CD14-positive monocyte (primary cell): ENCODE measurements at regions not wholly inside any gene's neighbourhood (a gene's known extent, or its start where the extent isn't known, plus 50 kb on each side); places are given as distances from the start of the nearest gene placed in this dataset.

Source experiments
- DNase-seq, 3 donors: peaks; one replicate each; pipeline ENCODE4 v3.0.0-alpha.2; 2011 to 2022
- H2AFZ ChIP-seq: 2 replicates; pipeline ENCODE4 v1.6.0; 2012; ENCODE audit warnings: mild to moderate bottlenecking, low read depth, low read length, inconsistent platforms; ENCODE audit not compliant: insufficient read depth, poor library complexity, severe bottlenecking
- H3K27ac ChIP-seq, 2 donors: 1 replicate in 1 of 2; 2 replicates in 1 of 2; pipeline ENCODE4 v1.5.1; 2012 to 2013; ENCODE audit warnings: low read length in 2 of 2, control low read depth in 1 of 2, inconsistent platforms in 1 of 2, low read depth in 1 of 2, mild to moderate bottlenecking in 1 of 2
- H3K27me3 ChIP-seq, 2 donors: one replicate each; pipeline versions ENCODE4 v1.6.0 to v1.6.1; 2011 to 2013; ENCODE audit warnings: low read length in 2 of 2; ENCODE audit not compliant: control insufficient read depth in 2 of 2, insufficient read depth in 2 of 2
- H3K36me3 ChIP-seq, 2 donors: replicated peaks in 1 of 2; 1 replicate in 1 of 2; 2 replicates in 1 of 2; pipeline versions ENCODE4 v1.5.1 to v1.6.1; 2012 to 2013; ENCODE audit warnings: low read length in 2 of 2, control low read depth in 1 of 2, inconsistent platforms in 1 of 2, mild to moderate bottlenecking in 1 of 2; ENCODE audit not compliant: insufficient read depth in 2 of 2, control insufficient read depth in 1 of 2
- H3K4me1 ChIP-seq, 2 donors: 1 replicate in 1 of 2; 2 replicates in 1 of 2; pipeline versions ENCODE4 v1.5.1 to v1.6.1; 2012 to 2013; ENCODE audit warnings: low read length in 2 of 2, control low read depth in 1 of 2, inconsistent platforms in 1 of 2, mild to moderate bottlenecking in 1 of 2, moderate library complexity in 1 of 2; ENCODE audit not compliant: insufficient read depth in 2 of 2, control insufficient read depth in 1 of 2
- H3K4me2 ChIP-seq: replicated peaks from 2 replicates; pipeline ENCODE3; 2012; ENCODE audit warnings: low read length, moderate library complexity, mild to moderate bottlenecking; ENCODE audit not compliant: poor library complexity, severe bottlenecking; ENCODE audit errors: extremely low read depth
- H3K4me3 ChIP-seq, 3 experiments: fragments of 200-600 bp in 1 of 3; sonication (generic) in 1 of 3; replicated peaks in 1 of 3; 1 replicate in 2 of 3; 2 replicates in 1 of 3; pipeline ENCODE4 v1.5.1; 2011 to 2013; ENCODE audit warnings: low read length in 3 of 3, mild to moderate bottlenecking in 3 of 3, control low read depth in 2 of 3, low read depth in 2 of 3, inconsistent platforms in 1 of 3, moderate library complexity in 1 of 3
- H3K79me2 ChIP-seq: 2 replicates; pipeline ENCODE4 v1.6.0; 2012; ENCODE audit warnings: mild to moderate bottlenecking, control low read depth, inconsistent platforms, low read length, moderate library complexity; ENCODE audit not compliant: insufficient read depth
- H3K9ac ChIP-seq: 2 replicates; pipeline ENCODE4 v1.6.0; 2017; ENCODE audit warnings: low read length, mild to moderate bottlenecking; ENCODE audit not compliant: insufficient read depth, poor library complexity, severe bottlenecking
- H3K9me3 ChIP-seq, 2 donors: replicated peaks in 1 of 2; 1 replicate in 1 of 2; 2 replicates in 1 of 2; pipeline versions ENCODE4 v1.5.1 to v1.6.1; 2012 to 2013; ENCODE audit warnings: low read length in 2 of 2, control low read depth in 1 of 2; ENCODE audit not compliant: control insufficient read depth in 1 of 2, insufficient read depth in 1 of 2
- H4K20me1 ChIP-seq: 2 replicates; pipeline ENCODE4 v1.6.0; 2012; ENCODE audit warnings: mild to moderate bottlenecking, low read length, control low read depth, moderate library complexity; ENCODE audit not compliant: insufficient read depth
- H3K27ac Mint-ChIP-seq, 7 donors: one replicate each; pipeline ENCODE4 v1.8.0; 2020; ENCODE audit warnings: mild to moderate bottlenecking in 7 of 7, mixed read lengths in 7 of 7, moderate library complexity in 6 of 7, inconsistent platforms in 2 of 7
- H3K27me3 Mint-ChIP-seq, 3 donors: one replicate each; pipeline ENCODE4 v1.8.0; 2021 to 2022; ENCODE audit warnings: low read depth in 3 of 3, mild to moderate bottlenecking in 3 of 3, mixed read lengths in 3 of 3, moderate library complexity in 3 of 3, inconsistent platforms in 1 of 3
- H3K36me3 Mint-ChIP-seq, 2 donors: one replicate each; pipeline ENCODE4 v1.8.0; 2020; ENCODE audit warnings: mixed read lengths in 2 of 2, inconsistent platforms in 1 of 2, mild to moderate bottlenecking in 1 of 2
- H3K4me1 Mint-ChIP-seq: one replicate; pipeline ENCODE4 v1.8.0; 2020; ENCODE audit warnings: mild to moderate bottlenecking, mixed read lengths
- H3K4me3 Mint-ChIP-seq, 2 donors: one replicate each; pipeline ENCODE4 v1.8.0; 2020; ENCODE audit warnings: mild to moderate bottlenecking in 2 of 2, mixed read lengths in 2 of 2, moderate library complexity in 1 of 2
- H3K9me3 Mint-ChIP-seq, 7 donors: one replicate each; pipeline ENCODE4 v1.8.0; 2020 to 2022; ENCODE audit warnings: mixed read lengths in 7 of 7, mild to moderate bottlenecking in 6 of 7, moderate library complexity in 6 of 7, inconsistent platforms in 2 of 7
- CTCF ChIP-seq: fragments of 200-600 bp; IDR thresholded peaks from one replicate; pipeline ENCODE4 v1.8.0; 2022; ENCODE audit warnings: antibody characterized with exemption, mild to moderate bottlenecking
- WGBS: methylation state at CpG from one replicate; pipeline ENCODE4 v1.1.5; 2013; ENCODE audit warnings: missing lambda C conversion rate; ENCODE audit not compliant: insufficient coverage; 5-methylcytosine and 5-hydroxymethylcytosine counted together
- intact Hi-C, 2 donors: fragments of 100-400 bp; cut with micrococcal nuclease; formaldehyde crosslinking; loops; one replicate each; pipeline versions ENCODE4 v1.15.0 to v1.15.1; 2023

- H3K79me2 ChIP-seq = no peaks in the 10 kb centered on the region
- Mint-ChIP-seq H3K4me1 (peaks cover 10% of the 10 kb centered on the region), H3K36me3 (no peaks in the 10 kb centered on the region), H3K27ac (no peak overlapping the region), H3K9me3 (peaks cover 12 to 22% (median 18%) of the 10 kb centered on the region in 7 donors), H3K27me3 (peaks cover 5 to 9% (median 7%) of the 10 kb centered on the region in 3 donors), H3K4me3 (no peak overlapping the region)
- peaks cover 5 to 7% of the 10 kb centered on the region in 2 donors for H3K4me1 ChIP-seq
- no peaks in the 10 kb centered on the region for H4K20me1 ChIP-seq
- H3K27me3 ChIP-seq = no peaks in the 10 kb centered on the region
- peaks cover 0 to 15% of the 10 kb centered on the region in 2 donors for H3K9me3 ChIP-seq
- H3K9ac ChIP-seq = no peak overlapping the region
- DNase-seq = no peak
- H2AFZ ChIP-seq = no peak overlapping the region
- H3K36me3 ChIP-seq = no peaks in the 10 kb centered on the region
- H3K4me2 ChIP-seq = no peak overlapping the region
- H3K4me3 ChIP-seq = no peak overlapping the region
- intact Hi-C loops = no loop called here
- WGBS = no CpG with 5 or more reads among the region's 5 CpGs
- no peak for TF ChIP-seq CTCF
- no peak overlapping the region for H3K27ac ChIP-seq
These were observed 71.7 kb upstream of the SH3PXD2B start for GRCh38 chr5:172525996-172526360.

- peaks cover 15 to 25% (median 19%) of the 10 kb centered on the region in 7 donors for H3K9me3 Mint-ChIP-seq
These were observed 71.1 kb upstream of the SH3PXD2B start for GRCh38 chr5:172525307-172525995.

More at GRCh38 chr5:172525307-172525995, 71.1 kb upstream of the SH3PXD2B start:
- Histone ChIP-seq H3K36me3 (no peaks in the 10 kb centered on the region), H3K9me3 (peaks cover 0 to 15% of the 10 kb centered on the region in 2 donors), H3K9ac (no peak overlapping the region), H3K79me2 (no peaks in the 10 kb centered on the region), H3K4me2 (no peak overlapping the region), H4K20me1 (no peaks in the 10 kb centered on the region), H3K4me1 (peaks cover 0 to 2% of the 10 kb centered on the region in 2 donors), H3K27ac (no peak overlapping the region), H3K27me3 (no peaks in the 10 kb centered on the region), H3K4me3 (no peak overlapping the region), H2AFZ (no peak overlapping the region)
- no CpG with 5 or more reads among the region's 5 CpGs for WGBS
- TF ChIP-seq CTCF = no peak
- peaks cover 4% of the 10 kb centered on the region for H3K4me1 Mint-ChIP-seq
- H3K4me3 Mint-ChIP-seq = no peak overlapping the region
- intact Hi-C loops = no loop called here
- DNase-seq = no peak
- H3K27ac Mint-ChIP-seq = no peak overlapping the region
- H3K27me3 Mint-ChIP-seq = peaks cover 7 to 9% (median 7%) of the 10 kb centered on the region in 3 donors
- no peaks in the 10 kb centered on the region for H3K36me3 Mint-ChIP-seq
